Breast epithelium (tissue), 3 donors: ENCODE measurements at regions not wholly inside any gene's neighbourhood (a gene's known extent, or its start where the extent isn't known, plus 50 kb on each side); places are given as distances from the start of the nearest gene placed in this dataset.

Experiments
- POLR2A ChIP-seq: fragments of 450-650 bp; IDR thresholded peaks from one replicate; pipeline ENCODE4 v1.6.1; 2016; ENCODE audit warnings: antibody characterized with exemption, mild to moderate bottlenecking, moderate library complexity
- TF ChIP-seq, protein P1 (sequence below), 3 donors: fragments of 450-650 bp; IDR thresholded peaks; one replicate each; pipeline ENCODE4 v1.5.1; 2016 to 2017; ENCODE audit warnings: antibody characterized with exemption in 3 of 3, mild to moderate bottlenecking in 3 of 3, moderate library complexity in 3 of 3

DNA sequence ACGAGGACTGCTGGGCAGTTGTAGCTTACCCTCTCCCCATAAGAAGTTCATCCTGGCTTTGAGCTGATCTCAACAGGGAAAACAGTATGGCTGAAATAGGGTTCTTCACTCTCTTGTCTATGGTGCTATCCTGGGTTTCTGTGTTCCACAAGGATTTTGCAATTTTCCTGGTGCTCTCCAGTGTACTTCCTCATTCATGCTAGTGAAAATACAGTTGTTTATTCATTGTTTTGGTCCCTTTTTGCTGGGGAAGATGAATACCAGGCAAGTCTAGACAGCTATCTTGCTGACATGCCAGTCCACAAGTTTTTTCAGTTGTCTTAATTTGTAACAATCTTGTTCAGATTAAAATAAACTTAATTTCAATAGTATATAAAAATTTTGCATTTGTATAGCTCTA lies 306.5 kb downstream of the DLEU7 start:
- no peak for TF ChIP-seq POLR2A
- TF ChIP-seq, protein P1, sequence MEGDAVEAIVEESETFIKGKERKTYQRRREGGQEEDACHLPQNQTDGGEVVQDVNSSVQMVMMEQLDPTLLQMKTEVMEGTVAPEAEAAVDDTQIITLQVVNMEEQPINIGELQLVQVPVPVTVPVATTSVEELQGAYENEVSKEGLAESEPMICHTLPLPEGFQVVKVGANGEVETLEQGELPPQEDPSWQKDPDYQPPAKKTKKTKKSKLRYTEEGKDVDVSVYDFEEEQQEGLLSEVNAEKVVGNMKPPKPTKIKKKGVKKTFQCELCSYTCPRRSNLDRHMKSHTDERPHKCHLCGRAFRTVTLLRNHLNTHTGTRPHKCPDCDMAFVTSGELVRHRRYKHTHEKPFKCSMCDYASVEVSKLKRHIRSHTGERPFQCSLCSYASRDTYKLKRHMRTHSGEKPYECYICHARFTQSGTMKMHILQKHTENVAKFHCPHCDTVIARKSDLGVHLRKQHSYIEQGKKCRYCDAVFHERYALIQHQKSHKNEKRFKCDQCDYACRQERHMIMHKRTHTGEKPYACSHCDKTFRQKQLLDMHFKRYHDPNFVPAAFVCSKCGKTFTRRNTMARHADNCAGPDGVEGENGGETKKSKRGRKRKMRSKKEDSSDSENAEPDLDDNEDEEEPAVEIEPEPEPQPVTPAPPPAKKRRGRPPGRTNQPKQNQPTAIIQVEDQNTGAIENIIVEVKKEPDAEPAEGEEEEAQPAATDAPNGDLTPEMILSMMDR (IDR thresholded peaks at IDR 0.05): no peak
